Stomach (tissue), 4 donors: ENCODE measurements at regions not wholly inside any gene's neighbourhood (a gene's known extent, or its start where the extent isn't known, plus 50 kb on each side); places are given as distances from the start of the nearest gene placed in this dataset.

Source experiments
- EP300 ChIP-seq: sonication (generic); formaldehyde crosslinking; IDR thresholded peaks from one replicate; pipeline ENCODE4 v1.6.1; 2017; ENCODE audit warnings: antibody characterized with exemption
- TF ChIP-seq, protein P1 (sequence below), 7 experiments: fragments of 450-650 bp in 4 of 7; fragments of 200-600 bp in 3 of 7; sonication (generic) in 3 of 7; IDR thresholded peaks; one replicate each; pipeline ENCODE4 v1.5.1; 2016 to 2019; ENCODE audit warnings: antibody characterized with exemption in 7 of 7, control low read depth in 2 of 7, mild to moderate bottlenecking in 1 of 7

DNA sequence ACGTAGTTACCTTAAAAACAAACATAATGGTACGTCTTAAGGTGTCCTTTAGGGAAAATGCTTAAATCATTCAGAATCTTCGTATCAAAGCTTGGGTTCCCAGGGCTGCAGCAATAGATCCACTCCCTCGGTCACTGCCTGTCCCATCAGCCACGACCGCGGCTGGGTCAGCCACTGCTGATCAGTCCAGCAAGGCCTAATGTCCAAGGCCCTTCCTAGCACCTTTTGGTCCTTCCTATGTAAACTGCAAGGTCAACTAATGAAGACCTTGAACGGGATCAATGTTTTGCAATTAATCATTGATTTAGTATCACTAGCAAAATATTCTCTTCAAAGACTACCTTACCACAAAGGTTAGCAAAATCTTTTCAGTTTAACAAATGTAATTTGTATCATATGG is 122.2 kb upstream of the IGF1R start:
- TF ChIP-seq, protein P1, sequence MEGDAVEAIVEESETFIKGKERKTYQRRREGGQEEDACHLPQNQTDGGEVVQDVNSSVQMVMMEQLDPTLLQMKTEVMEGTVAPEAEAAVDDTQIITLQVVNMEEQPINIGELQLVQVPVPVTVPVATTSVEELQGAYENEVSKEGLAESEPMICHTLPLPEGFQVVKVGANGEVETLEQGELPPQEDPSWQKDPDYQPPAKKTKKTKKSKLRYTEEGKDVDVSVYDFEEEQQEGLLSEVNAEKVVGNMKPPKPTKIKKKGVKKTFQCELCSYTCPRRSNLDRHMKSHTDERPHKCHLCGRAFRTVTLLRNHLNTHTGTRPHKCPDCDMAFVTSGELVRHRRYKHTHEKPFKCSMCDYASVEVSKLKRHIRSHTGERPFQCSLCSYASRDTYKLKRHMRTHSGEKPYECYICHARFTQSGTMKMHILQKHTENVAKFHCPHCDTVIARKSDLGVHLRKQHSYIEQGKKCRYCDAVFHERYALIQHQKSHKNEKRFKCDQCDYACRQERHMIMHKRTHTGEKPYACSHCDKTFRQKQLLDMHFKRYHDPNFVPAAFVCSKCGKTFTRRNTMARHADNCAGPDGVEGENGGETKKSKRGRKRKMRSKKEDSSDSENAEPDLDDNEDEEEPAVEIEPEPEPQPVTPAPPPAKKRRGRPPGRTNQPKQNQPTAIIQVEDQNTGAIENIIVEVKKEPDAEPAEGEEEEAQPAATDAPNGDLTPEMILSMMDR (IDR thresholded peaks at IDR 0.05) = no peak
- no peak for TF ChIP-seq EP300
